ENCODE measurements at regions not wholly inside any gene's neighbourhood (a gene's known extent, or its start where the extent isn't known, plus 50 kb on each side); places are given as distances from the start of the nearest gene placed in this dataset.

GRCh38 chr3:42345811-42346210 lies 64.6 kb downstream of the LYZL4 start:
- Histone ChIP-seq H3K27me3 (ENCODE audit: control insufficient read depth in 2 of 2, insufficient read depth in 1 of 2, low read length in 1 of 2) (no peaks in the 10 kb centered on the region), H3K4me1 (ENCODE audit: control insufficient read depth in 2 of 2, insufficient read depth in 2 of 2, low read length in 2 of 2) (peaks cover 4 to 20% of the 10 kb centered on the region in 2 donors), H3K4me3 (ENCODE audit: low read length in 2 of 2) (no peak overlapping the region), H3K9me3 (ENCODE audit: control insufficient read depth in 2 of 2, insufficient read depth in 1 of 2, low read length in 1 of 2) (no peaks in the 10 kb centered on the region), H3K36me3 (ENCODE audit: control insufficient read depth in 2 of 2, insufficient read depth in 2 of 2, low read length in 1 of 2) (no peaks in the 10 kb centered on the region), H3K27ac (ENCODE audit: low read depth in 1 of 2, low read length in 1 of 2) (peak overlapping the region; percentile 93 to 94)
- WGBS: 45% methylated on average over 5 of the region's 5 CpGs
- DNase-seq (ENCODE audit: low read depth in 6 of 9, low spot score in 9 of 9): peak in 7 of 9 donors; percentile 30 to 88 (median 60)

- Histone ChIP-seq H3K9me3 (ENCODE audit: control insufficient read depth in 2 of 2, insufficient read depth in 1 of 2, low read length in 1 of 2) (no peaks in the 10 kb centered on the region), H3K27me3 (ENCODE audit: control insufficient read depth in 2 of 2, insufficient read depth in 1 of 2, low read length in 1 of 2) (no peaks in the 10 kb centered on the region), H3K36me3 (ENCODE audit: control insufficient read depth in 2 of 2, insufficient read depth in 2 of 2, low read length in 1 of 2) (no peaks in the 10 kb centered on the region), H3K27ac (ENCODE audit: low read depth in 1 of 2, low read length in 1 of 2) (no peak overlapping the region), H3K4me3 (ENCODE audit: low read length in 2 of 2) (no peak overlapping the region), H3K4me1 (ENCODE audit: control insufficient read depth in 2 of 2, insufficient read depth in 2 of 2, low read length in 2 of 2) (no peaks in the 10 kb centered on the region)
- no peak for DNase-seq (ENCODE audit: low read depth in 6 of 9, low spot score in 9 of 9)
Measured at GRCh38 chr3:42340466-42340865, 69.9 kb downstream of the LYZL4 start.

GRCh38 chr3:42339321-42339720 lies 71.1 kb downstream of the LYZL4 start:
- 98% methylated on average over 3 of the region's 3 CpGs for WGBS
- H3K4me3 ChIP-seq (ENCODE audit: low read length in 2 of 2): no peak overlapping the region
- H3K27ac ChIP-seq (ENCODE audit: low read depth in 1 of 2, low read length in 1 of 2): no peak overlapping the region
- H3K4me1 ChIP-seq (ENCODE audit: control insufficient read depth in 2 of 2, insufficient read depth in 2 of 2, low read length in 2 of 2): no peaks in the 10 kb centered on the region
- DNase-seq (ENCODE audit: low read depth in 6 of 9, low spot score in 9 of 9): no peak
- no peaks in the 10 kb centered on the region for H3K36me3 ChIP-seq (ENCODE audit: control insufficient read depth in 2 of 2, insufficient read depth in 2 of 2, low read length in 1 of 2)
- H3K27me3 ChIP-seq (ENCODE audit: control insufficient read depth in 2 of 2, insufficient read depth in 1 of 2, low read length in 1 of 2): no peaks in the 10 kb centered on the region
- H3K9me3 ChIP-seq (ENCODE audit: control insufficient read depth in 2 of 2, insufficient read depth in 1 of 2, low read length in 1 of 2): no peaks in the 10 kb centered on the region

GRCh38 chr3:42336103-42336502 lies 70.1 kb upstream of the CCK start:
- Histone ChIP-seq H3K27ac (ENCODE audit: low read depth in 1 of 2, low read length in 1 of 2) (no peak overlapping the region), H3K4me3 (ENCODE audit: low read length in 2 of 2) (no peak overlapping the region), H3K36me3 (ENCODE audit: control insufficient read depth in 2 of 2, insufficient read depth in 2 of 2, low read length in 1 of 2) (no peaks in the 10 kb centered on the region), H3K4me1 (ENCODE audit: control insufficient read depth in 2 of 2, insufficient read depth in 2 of 2, low read length in 2 of 2) (no peaks in the 10 kb centered on the region), H3K9me3 (ENCODE audit: control insufficient read depth in 2 of 2, insufficient read depth in 1 of 2, low read length in 1 of 2) (no peaks in the 10 kb centered on the region), H3K27me3 (ENCODE audit: control insufficient read depth in 2 of 2, insufficient read depth in 1 of 2, low read length in 1 of 2) (no peaks in the 10 kb centered on the region)
- DNase-seq (ENCODE audit: low read depth in 6 of 9, low spot score in 9 of 9): no peak
- 96% methylated on average over 1 of the region's 1 CpG for WGBS

- H3K9me3 ChIP-seq (ENCODE audit: control insufficient read depth in 2 of 2, insufficient read depth in 1 of 2, low read length in 1 of 2): peaks cover 0 to 6% of the 10 kb centered on the region in 2 donors
- H3K36me3 ChIP-seq (ENCODE audit: control insufficient read depth in 2 of 2, insufficient read depth in 2 of 2, low read length in 1 of 2): no peaks in the 10 kb centered on the region
- H3K27ac ChIP-seq (ENCODE audit: low read depth in 1 of 2, low read length in 1 of 2): no peak overlapping the region
- H3K27me3 ChIP-seq (ENCODE audit: control insufficient read depth in 2 of 2, insufficient read depth in 1 of 2, low read length in 1 of 2): no peaks in the 10 kb centered on the region
- H3K4me1 ChIP-seq (ENCODE audit: control insufficient read depth in 2 of 2, insufficient read depth in 2 of 2, low read length in 2 of 2): no peaks in the 10 kb centered on the region
- no peak for DNase-seq (ENCODE audit: low read depth in 6 of 9, low spot score in 9 of 9)
- H3K4me3 ChIP-seq (ENCODE audit: low read length in 2 of 2): no peak overlapping the region
Measured at GRCh38 chr3:42317137-42317536, 51.2 kb upstream of the CCK start.
